Colonic mucosa (tissue), 4 donors: ENCODE measurements at regions not wholly inside any gene's neighbourhood (a gene's known extent, or its start where the extent isn't known, plus 50 kb on each side); places are given as distances from the start of the nearest gene placed in this dataset.

Source experiments
- DNase-seq: peaks from one replicate; pipeline ENCODE4 v3.0.0-alpha.2; 2020
- H3K27ac ChIP-seq: fragments of 200-600 bp; one replicate; pipeline ENCODE4 v1.8.0; 2021
- H3K27me3 ChIP-seq: fragments of 200-600 bp; one replicate; pipeline ENCODE4 v1.8.0; 2021
- H3K36me3 ChIP-seq: fragments of 200-600 bp; one replicate; pipeline ENCODE4 v1.8.0; 2021
- H3K4me1 ChIP-seq: fragments of 200-600 bp; one replicate; pipeline ENCODE4 v1.8.0; 2021; ENCODE audit warnings: mild to moderate bottlenecking
- H3K4me3 ChIP-seq: fragments of 200-600 bp; one replicate; pipeline ENCODE4 v1.8.0; 2021
- H3K9ac ChIP-seq, 2 donors: one replicate each; pipeline ENCODE4 v1.7.0; 2013; ENCODE audit warnings: control low read depth in 2 of 2, low read depth in 2 of 2, low read length in 2 of 2
- H3K9me3 ChIP-seq: fragments of 200-600 bp; one replicate; pipeline ENCODE4 v1.8.0; 2021
- intact Hi-C: fragments of 100-400 bp; cut with DNase I; formaldehyde crosslinking; loops from one replicate; pipeline ENCODE4 v1.14.1; 2022
- TF ChIP-seq, protein P1 (sequence below): fragments of 200-600 bp; IDR thresholded peaks from one replicate; pipeline ENCODE4 v1.8.0; 2022; ENCODE audit warnings: antibody characterized with exemption, mild to moderate bottlenecking
- donor health status: healthy.
- donor health status: DM: no; HTN: no; CAD: no.
- donor health status: DM: no; HTN: no; CAD: no.

DNA sequence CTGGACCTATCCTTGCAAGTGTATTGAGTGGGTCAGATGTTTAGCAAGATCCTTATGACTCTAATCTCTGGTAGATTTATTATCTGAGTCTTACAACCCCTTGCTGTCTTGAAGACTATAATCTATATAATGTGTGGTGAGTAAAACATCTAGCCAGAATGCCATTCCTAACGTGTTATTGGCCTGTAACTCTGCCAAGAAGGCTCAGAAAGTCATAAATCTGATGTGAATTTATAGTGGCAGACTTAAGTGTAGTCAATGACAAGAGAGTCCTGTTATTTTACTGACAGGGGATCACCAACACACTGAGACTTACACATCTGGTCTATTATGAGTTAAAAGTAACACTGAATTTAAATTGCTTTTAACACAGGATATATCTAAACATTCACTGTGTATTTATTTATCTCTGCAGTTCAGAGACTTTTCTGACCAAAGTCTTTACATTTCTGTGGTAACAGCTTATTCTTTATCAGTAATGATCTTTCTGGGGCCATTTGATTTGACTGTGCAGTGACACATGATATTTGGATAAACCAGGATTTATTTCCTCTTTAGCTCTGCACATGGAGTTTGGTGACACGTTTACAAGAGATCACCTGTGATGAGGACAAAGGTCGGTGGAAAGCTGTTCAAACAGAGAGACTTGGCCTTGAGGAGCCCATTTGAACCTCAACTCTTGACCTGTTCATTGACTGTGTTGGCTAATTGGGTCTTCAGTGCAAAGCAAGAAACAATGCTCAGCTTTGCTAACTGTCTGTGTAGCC is 415.8 kb downstream of the STIM2 start:
- no peak overlapping the region for H3K27ac ChIP-seq
- intact Hi-C loops = no loop called here
- H3K4me1 ChIP-seq = no peaks in the 10 kb centered on the region
- TF ChIP-seq, protein P1, sequence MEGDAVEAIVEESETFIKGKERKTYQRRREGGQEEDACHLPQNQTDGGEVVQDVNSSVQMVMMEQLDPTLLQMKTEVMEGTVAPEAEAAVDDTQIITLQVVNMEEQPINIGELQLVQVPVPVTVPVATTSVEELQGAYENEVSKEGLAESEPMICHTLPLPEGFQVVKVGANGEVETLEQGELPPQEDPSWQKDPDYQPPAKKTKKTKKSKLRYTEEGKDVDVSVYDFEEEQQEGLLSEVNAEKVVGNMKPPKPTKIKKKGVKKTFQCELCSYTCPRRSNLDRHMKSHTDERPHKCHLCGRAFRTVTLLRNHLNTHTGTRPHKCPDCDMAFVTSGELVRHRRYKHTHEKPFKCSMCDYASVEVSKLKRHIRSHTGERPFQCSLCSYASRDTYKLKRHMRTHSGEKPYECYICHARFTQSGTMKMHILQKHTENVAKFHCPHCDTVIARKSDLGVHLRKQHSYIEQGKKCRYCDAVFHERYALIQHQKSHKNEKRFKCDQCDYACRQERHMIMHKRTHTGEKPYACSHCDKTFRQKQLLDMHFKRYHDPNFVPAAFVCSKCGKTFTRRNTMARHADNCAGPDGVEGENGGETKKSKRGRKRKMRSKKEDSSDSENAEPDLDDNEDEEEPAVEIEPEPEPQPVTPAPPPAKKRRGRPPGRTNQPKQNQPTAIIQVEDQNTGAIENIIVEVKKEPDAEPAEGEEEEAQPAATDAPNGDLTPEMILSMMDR = no peak
- no peaks in the 10 kb centered on the region for H3K36me3 ChIP-seq
- H3K9me3 ChIP-seq = no peaks in the 10 kb centered on the region
- peak; percentile 23 for DNase-seq
- no peak overlapping the region for H3K9ac ChIP-seq
- no peaks in the 10 kb centered on the region for H3K27me3 ChIP-seq
- no peak overlapping the region for H3K4me3 ChIP-seq

DNA sequence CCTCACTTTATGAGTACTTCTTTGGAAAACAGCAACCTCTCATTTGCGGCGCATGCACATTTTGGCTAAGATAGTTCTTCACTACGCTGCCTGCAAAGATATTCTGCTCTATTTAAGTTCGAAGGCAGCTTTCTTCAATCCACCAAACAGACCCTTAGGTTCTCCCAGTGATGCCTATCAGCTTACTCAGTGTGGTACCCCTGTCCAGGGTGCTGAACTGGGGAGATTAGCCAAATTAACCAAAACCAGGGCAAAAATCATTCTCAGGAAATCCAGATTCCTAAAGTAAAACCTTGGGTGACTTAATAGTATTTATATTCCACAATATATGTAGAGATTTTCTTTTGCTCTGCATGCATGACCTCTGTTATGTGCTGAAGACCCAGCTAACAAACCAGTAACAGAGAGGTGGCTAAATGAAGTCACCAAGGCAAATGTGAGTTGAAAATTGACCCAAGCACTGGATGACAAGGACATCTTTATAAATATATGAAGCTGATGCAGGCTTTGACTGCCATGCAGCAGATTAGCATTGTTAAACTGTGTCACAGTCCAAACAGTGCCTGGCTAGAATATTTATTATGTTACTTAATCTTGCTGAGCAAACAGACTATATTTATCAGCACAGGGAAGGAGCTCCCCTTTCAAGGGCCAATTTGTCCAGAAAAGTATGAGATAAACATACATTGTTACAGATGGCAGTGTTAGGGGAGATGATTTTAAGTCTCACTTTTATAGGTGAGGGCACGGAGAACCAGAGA is 418.2 kb downstream of the STIM2 start:
- H3K4me3 ChIP-seq = no peak overlapping the region
- H3K27ac ChIP-seq = no peak overlapping the region
- no peaks in the 10 kb centered on the region for H3K4me1 ChIP-seq
- intact Hi-C loops = no loop called here
- TF ChIP-seq, protein P1 = no peak
- H3K36me3 ChIP-seq = no peaks in the 10 kb centered on the region
- DNase-seq = peak; percentile 20
- H3K9me3 ChIP-seq = no peaks in the 10 kb centered on the region
- no peaks in the 10 kb centered on the region for H3K27me3 ChIP-seq
- no peak overlapping the region for H3K9ac ChIP-seq

DNA sequence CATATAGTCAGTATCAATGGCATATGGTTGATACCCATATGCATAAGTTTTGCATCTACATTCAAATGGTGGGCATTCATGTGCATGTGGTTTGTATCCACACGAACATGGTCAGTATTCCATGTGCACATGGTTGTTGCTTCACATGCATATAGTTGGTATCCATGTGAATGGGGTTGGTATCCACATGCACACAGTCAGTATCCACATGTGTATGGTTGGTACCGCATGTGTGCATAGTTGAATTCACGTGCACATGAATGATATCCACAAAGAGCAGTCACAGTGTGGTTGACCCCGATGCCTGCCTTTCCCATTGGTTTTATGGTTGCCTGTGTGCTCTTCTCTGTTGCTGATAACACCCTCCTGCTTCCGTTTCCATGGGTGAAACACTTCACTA is 427.9 kb downstream of the STIM2 start:
- TF ChIP-seq, protein P1 = no peak
- Histone ChIP-seq H3K27me3 (no peaks in the 10 kb centered on the region), H3K27ac (no peak overlapping the region), H3K36me3 (no peaks in the 10 kb centered on the region), H3K4me1 (no peaks in the 10 kb centered on the region), H3K4me3 (no peak overlapping the region), H3K9me3 (no peaks in the 10 kb centered on the region), H3K9ac (no peak overlapping the region)
- no peak for DNase-seq
- intact Hi-C loops = no loop called here

DNA sequence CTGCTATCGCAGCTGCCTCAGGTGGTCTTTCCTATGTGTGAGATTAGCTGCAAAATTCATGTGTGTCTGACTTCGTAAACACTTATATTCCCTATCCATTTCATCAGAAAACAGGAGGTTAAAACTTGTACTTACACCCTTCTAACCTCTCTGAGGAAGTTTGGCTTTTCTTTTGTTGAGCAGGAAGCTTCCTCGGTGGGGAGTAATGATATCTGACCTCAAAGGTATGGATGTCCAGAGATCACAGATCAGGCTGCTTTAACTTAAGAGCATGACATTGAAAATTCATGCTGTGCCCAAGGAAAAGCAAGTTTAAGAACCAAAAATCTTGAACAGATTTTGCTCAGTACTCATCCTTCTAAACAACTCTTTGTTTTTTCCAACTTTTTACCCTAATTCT is 429.1 kb downstream of the STIM2 start:
- Histone ChIP-seq H3K27ac (no peak overlapping the region), H3K9me3 (no peaks in the 10 kb centered on the region), H3K9ac (no peak overlapping the region), H3K4me3 (no peak overlapping the region), H3K27me3 (no peaks in the 10 kb centered on the region), H3K36me3 (no peaks in the 10 kb centered on the region), H3K4me1 (no peaks in the 10 kb centered on the region)
- intact Hi-C loops = no loop called here
- no peak for DNase-seq
- TF ChIP-seq, protein P1 = no peak

DNA sequence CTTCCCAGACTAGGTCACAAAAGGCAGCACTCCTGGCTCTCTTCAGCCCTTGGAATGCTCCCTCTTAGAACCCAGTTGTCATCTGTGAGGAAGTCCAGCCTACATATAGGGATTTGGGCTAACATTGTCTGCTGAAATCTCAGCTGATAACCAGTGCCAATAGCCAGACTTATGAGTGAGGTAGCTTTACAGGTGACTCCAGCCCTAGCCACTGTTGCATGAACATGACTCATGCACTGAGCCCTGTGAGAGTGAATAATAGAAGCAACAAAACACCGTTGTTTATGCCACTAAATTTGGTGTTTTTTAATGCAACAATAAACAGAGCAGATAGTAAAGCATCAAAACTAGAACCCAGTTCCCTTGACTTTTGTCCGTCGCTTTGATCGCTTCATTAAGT is 433.2 kb downstream of the STIM2 start:
- TF ChIP-seq, protein P1 = no peak

More for the DNA sequence above, 433.2 kb downstream of the STIM2 start:
- no peak overlapping the region for H3K9ac ChIP-seq
- no peak overlapping the region for H3K4me3 ChIP-seq
- DNase-seq = no peak
- no peaks in the 10 kb centered on the region for H3K9me3 ChIP-seq
- H3K27ac ChIP-seq = no peak overlapping the region
- no peaks in the 10 kb centered on the region for H3K4me1 ChIP-seq
- no peaks in the 10 kb centered on the region for H3K27me3 ChIP-seq
- H3K36me3 ChIP-seq = no peaks in the 10 kb centered on the region
- intact Hi-C loops = no loop called here
